HG03457 (cell line): ENCODE measurements at regions not wholly inside any gene's neighbourhood (a gene's known extent, or its start where the extent isn't known, plus 50 kb on each side); places are given as distances from the start of the nearest gene placed in this dataset.
"Not testable (repeated sequence)": the region's sequence is repeated elsewhere in the genome, so short reads cannot be mapped to it uniquely, and the experiment has no call there.

Source experiments
- ATAC-seq: cut with Tn5 transposase; IDR thresholded peaks from one replicate; pipeline ENCODE4 v1.9.1; 2021; ENCODE audit warnings: moderate number of reproducible peaks; ENCODE audit not compliant: unreplicated experiment

DNA sequence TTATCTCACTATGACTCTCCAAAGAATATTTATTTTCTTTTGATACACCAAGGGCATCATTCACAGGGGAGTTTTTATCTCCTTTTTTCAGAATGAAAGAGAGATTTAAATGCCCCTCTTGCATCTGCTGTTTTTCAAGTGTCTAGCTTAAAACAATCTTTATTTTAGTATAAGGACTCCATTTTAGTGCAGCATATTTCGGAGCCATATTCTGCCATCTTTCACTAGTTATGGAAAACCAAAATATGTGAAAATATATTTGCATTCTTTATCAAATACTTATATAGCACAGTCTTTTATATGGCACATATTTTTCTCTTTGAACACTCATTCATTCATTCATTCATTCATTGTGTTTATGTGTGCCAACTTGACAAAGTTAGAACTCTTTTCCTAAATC, 1130.2 kb downstream of the SLITRK5 start:
- no peak for ATAC-seq

- no peak for ATAC-seq
These were observed 1131.7 kb downstream of the SLITRK5 start for GRCh38 chr13:88802886-88803285.

- ATAC-seq: no peak
These were observed 1135.3 kb downstream of the SLITRK5 start for GRCh38 chr13:88806438-88806837.

- ATAC-seq: no peak
These were observed 1146.4 kb downstream of the SLITRK5 start for GRCh38 chr13:88817560-88817959.

- ATAC-seq: no peak
These were observed 1151.9 kb downstream of the SLITRK5 start for GRCh38 chr13:88823114-88823513.

DNA sequence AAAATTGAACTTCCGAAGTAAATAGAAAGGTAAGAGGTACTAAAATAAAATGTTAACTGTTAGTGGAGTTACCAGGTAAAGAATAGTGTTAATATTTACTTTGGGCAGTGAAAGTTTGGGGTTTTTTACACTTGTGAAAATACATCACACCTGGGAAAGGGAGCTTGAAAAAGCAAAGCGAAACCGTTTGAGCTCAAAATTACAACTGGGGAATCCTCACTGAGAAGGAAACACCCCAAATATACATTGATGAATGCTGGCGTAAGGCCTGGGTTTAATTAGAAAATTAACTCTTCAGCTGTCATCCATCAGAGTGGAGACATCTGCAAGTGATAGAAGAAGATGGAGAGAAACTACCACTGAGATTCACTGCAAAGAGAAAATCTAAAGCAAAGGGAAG, 1153.0 kb downstream of the SLITRK5 start:
- no peak for ATAC-seq

DNA sequence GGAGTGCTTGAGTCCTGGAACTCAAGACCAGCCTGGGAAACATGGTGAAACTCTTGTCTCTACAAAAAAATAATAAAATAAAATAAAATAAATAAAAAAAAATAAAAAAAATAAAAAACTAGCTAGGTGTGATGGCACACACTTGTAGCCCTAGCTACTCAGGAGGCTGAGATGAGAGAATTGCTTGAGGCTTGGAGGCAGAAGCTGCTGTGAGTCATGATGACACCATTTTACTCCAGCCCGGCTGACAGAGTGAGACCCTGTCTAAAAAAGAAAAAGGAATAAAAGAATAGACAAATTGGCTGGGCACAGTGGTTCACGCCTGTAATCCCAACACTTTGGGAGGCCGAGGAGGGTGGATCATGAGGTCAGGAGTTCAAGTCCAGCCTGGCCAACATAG, 1168.9 kb downstream of the SLITRK5 start:
- no peak for ATAC-seq

GRCh38 chr13:88852293-88852692, 1181.1 kb downstream of the SLITRK5 start:
- ATAC-seq: not testable (repeated sequence)

DNA sequence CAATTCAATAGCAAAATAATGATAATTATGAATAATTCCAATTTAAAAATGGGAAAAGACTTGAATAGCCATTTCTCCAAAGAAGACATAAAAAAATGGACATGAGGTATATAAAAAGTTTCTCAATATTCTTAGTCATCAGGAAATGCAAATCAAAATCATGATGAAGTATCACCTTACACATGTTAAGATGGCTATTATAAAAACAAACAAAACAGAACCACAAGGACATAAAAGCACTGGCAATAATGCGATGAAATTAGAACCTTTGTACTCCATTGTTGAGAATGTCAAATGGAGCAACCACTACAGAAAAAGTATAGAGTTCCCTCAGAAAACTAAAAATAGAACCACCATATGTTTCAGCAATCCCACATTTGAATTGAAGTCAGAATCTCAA, 1186.1 kb downstream of the SLITRK5 start:
- ATAC-seq: no peak

- ATAC-seq: no peak
These were observed 1191.0 kb downstream of the SLITRK5 start for GRCh38 chr13:88862095-88862620.

GRCh38 chr13:88863116-88863515, 1191.9 kb downstream of the SLITRK5 start:
- no peak for ATAC-seq

- no peak for ATAC-seq
These were observed 1195.0 kb downstream of the SLITRK5 start for GRCh38 chr13:88866195-88866594.

GRCh38 chr13:88883741-88884140, 1212.6 kb downstream of the SLITRK5 start:
- no peak for ATAC-seq

DNA sequence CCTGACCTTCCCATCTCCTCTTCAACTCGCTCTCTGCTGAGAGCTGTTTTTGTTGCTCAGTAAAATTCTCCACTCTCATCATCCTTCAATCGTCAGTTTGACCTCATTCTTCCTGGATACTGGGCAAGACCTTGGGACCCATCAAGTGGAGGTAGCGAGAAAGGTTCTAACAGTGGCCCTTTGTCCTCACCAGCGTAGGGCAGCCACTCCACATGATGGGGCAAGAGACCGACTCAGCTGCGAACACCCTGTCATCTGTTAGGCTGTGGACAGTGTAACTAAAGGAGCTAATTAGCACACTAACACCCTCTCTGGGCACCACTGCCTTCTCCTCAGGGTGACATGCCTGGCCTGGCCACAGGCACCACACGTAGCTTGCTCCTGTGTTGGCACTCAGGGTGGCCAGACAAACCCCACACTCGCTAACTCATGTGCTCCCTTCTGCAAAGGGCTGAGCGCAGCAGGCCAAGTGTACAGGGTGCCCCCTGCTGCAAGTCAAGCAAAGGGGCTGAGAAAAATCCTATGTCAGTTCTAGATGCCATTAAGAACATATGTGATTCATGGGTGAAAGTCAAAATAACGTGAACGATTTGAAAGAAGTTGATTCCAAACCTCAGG, 1216.0 kb downstream of the SLITRK5 start:
- no peak for ATAC-seq

DNA sequence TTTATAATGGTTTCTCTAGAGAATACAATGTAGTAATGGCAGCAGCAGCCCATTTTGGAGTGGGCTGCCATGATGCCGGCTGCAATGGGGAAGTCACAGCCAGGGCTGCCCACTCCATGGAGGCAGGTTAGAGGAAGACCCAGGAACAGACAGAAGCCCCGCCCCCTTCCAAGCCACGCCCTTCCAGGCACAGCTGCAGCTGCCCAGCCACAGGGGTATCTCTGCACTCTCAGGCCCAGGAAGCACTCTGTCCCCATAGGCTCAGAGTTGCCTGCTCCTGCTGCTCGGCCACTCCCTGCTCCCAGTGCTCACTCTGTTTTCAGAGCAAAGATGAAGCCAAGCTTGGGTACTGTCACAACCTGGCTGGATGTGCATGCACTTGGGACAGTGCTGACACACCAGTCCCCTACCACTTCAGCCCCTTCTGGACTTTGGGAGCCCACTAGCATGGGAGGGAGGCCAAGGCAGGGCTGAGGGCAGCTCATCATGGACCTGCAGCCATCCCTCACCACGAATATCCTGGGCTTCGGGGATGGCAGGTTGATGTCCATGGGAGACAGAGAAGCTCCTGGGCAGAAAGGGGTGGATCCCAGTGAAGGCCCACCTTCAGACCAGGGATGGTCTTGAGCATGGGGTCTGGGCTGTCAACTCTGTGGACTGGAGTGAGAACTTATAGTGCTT, 1224.2 kb downstream of the SLITRK5 start:
- no peak for ATAC-seq

DNA sequence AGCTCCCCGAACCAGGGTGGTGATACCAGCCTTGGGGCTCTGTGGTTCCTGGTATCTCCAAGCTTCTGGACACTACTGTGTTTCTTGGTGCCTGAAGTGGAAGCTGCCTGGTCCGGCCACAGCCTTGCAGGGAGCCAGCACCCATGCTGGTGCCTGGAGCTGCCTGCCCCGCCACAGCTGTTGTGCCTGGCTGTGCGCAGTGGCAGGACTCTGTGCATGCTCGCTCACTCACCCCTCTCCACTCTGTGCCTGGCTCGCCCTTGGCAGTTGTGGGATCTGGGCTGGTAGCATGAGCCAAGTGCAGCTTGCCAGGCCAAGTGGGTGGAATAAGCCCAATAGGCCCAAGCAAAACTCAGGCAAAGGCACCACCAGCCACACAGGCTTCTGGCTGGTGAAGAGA, 1225.3 kb downstream of the SLITRK5 start:
- ATAC-seq: no peak

- ATAC-seq: no peak
These were observed 1237.8 kb downstream of the SLITRK5 start for GRCh38 chr13:88908961-88909441.

- peak; percentile 92 for ATAC-seq
These were observed 1248.9 kb downstream of the SLITRK5 start for GRCh38 chr13:88919970-88920628.

DNA sequence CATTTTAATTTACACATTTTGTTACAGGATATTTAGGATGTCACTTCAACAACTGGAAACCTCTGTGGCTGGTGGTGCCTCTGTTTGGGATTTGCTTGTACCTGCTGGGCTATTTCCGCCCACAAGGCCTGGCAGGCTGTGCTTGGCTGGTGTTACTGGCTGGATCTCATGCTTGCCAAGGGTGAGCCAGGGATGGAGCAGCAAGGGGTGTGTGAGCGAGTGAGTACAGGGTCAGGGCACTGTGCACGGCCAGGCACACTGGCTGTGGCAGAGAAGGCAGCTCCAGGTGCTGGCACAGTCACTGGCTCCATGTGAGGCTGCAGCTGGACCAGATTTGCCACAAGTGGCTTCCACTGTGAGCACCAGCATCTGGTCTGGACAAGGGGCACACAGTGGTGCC, 1254.8 kb downstream of the SLITRK5 start:
- ATAC-seq: no peak

DNA sequence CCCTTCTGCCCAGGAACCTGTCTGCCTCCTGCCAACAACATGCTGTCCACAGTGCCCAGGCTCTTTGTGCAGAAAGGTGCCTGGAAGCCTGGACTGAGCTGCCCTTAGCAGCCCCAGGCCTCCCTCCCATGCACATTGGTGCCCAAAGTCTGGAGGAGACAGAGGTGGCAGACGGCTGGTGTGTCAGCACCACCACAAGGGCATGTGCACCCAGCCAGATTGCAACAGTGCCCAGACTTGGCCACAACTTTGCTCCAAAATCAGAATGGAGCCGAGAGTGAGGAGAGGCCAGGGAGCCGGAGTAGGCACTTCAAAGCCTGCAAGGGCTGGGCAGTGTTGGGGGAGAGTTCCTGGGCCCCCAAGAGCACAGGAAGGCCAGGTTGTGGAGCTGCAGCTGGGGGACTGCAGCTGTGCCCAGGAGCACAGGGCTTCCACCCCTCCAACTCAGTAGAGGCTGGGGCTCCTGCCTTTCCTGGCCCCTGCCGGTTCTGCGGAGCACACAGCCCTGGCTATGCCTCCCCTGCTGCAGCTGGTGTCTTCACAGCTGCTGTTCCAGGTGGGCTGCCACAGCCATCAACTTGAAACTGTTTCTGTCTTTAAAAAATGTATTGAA, 1255.8 kb downstream of the SLITRK5 start:
- ATAC-seq: no peak

DNA sequence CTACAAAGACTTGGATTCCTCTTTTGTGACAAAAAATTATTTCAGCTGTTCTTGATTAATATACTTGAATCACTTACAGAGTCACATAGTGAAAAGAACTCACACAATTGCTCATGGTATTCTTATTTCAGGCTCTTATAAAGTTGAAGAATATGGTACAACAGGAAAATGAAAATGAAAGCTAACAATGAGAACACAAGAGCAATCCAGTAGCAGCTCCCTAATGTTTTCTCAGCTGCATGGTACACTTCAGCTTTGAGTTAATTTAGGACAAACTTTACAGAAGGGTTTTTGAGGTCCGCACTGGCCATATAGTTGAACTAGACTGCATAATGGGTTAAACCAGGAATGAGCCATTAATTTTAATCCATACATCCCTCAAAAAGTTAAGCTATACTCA, 1261.8 kb downstream of the SLITRK5 start:
- no peak for ATAC-seq
